Mucosa of gallbladder (tissue), 1 donor: ENCODE measurements at regions not wholly inside any gene's neighbourhood (a gene's known extent, or its start where the extent isn't known, plus 50 kb on each side); places are given as distances from the start of the nearest gene placed in this dataset.

Source experiments
- DNase-seq: peaks from one replicate; pipeline ENCODE4 v3.0.0-alpha.2; 2020; ENCODE audit warnings: low spot score
- donor health status: DM: no; HTN: no; CAD: no.

GRCh38 chr2:163541943-163542342 is 193.9 kb downstream of the FIGN start:
- DNase-seq, result no peak

- no peak for DNase-seq
Measured at GRCh38 chr2:163541495-163541894, 194.3 kb downstream of the FIGN start.

GRCh38 chr2:163528640-163529217 is 207.1 kb downstream of the FIGN start:
- no peak for DNase-seq

- DNase-seq, result no peak
Measured at GRCh38 chr2:163527381-163527780, 208.4 kb downstream of the FIGN start.

GRCh38 chr2:163518762-163519161 is 217.0 kb downstream of the FIGN start:
- no peak for DNase-seq

- DNase-seq, result no peak
Measured at GRCh38 chr2:163515836-163516235, 220.0 kb downstream of the FIGN start.

- no peak for DNase-seq
Measured at GRCh38 chr2:163505281-163505680, 230.5 kb downstream of the FIGN start.

GRCh38 chr2:163493359-163494298 is 242.2 kb downstream of the FIGN start:
- no peak for DNase-seq

- DNase-seq, result no peak
Measured at GRCh38 chr2:163491850-163492249, 244.0 kb downstream of the FIGN start.

GRCh38 chr2:163490281-163490680 is 245.5 kb downstream of the FIGN start:
- DNase-seq, result no peak

GRCh38 chr2:163481515-163481914 is 254.3 kb downstream of the FIGN start:
- DNase-seq, result no peak

- DNase-seq, result no peak
Measured at GRCh38 chr2:163479599-163479998, 256.2 kb downstream of the FIGN start.

GRCh38 chr2:163475815-163476214 is 260.0 kb downstream of the FIGN start:
- no peak for DNase-seq

GRCh38 chr2:163474889-163475288 is 260.9 kb downstream of the FIGN start:
- no peak for DNase-seq

- DNase-seq, result no peak
Measured at GRCh38 chr2:163474319-163474744, 261.5 kb downstream of the FIGN start.

- no peak for DNase-seq
Measured at GRCh38 chr2:163471947-163472346, 263.9 kb downstream of the FIGN start.

GRCh38 chr2:163469561-163469962 is 266.2 kb downstream of the FIGN start:
- no peak for DNase-seq

GRCh38 chr2:163467251-163467630 is 268.6 kb downstream of the FIGN start:
- no peak for DNase-seq

GRCh38 chr2:163466331-163467250 is 269.2 kb downstream of the FIGN start:
- no peak for DNase-seq

GRCh38 chr2:163465440-163465839 is 270.4 kb downstream of the FIGN start:
- no peak for DNase-seq

GRCh38 chr2:163463411-163463810 is 272.4 kb downstream of the FIGN start:
- DNase-seq, result no peak

GRCh38 chr2:163462993-163463392 is 272.8 kb downstream of the FIGN start:
- no peak for DNase-seq
